ENCODE measurements at regions not wholly inside any gene's neighbourhood (a gene's known extent, or its start where the extent isn't known, plus 50 kb on each side); places are given as distances from the start of the nearest gene placed in this dataset.
"Not testable (repeated sequence)": the region's sequence is repeated elsewhere in the genome, so short reads cannot be mapped to it uniquely, and the experiment has no call there.

GRCh38 chr4:129994715-129995114 lies 898.8 kb downstream of the C4orf33 start:
- no peak for DNase-seq (ENCODE audit: low read depth in 2 of 2)

DNA sequence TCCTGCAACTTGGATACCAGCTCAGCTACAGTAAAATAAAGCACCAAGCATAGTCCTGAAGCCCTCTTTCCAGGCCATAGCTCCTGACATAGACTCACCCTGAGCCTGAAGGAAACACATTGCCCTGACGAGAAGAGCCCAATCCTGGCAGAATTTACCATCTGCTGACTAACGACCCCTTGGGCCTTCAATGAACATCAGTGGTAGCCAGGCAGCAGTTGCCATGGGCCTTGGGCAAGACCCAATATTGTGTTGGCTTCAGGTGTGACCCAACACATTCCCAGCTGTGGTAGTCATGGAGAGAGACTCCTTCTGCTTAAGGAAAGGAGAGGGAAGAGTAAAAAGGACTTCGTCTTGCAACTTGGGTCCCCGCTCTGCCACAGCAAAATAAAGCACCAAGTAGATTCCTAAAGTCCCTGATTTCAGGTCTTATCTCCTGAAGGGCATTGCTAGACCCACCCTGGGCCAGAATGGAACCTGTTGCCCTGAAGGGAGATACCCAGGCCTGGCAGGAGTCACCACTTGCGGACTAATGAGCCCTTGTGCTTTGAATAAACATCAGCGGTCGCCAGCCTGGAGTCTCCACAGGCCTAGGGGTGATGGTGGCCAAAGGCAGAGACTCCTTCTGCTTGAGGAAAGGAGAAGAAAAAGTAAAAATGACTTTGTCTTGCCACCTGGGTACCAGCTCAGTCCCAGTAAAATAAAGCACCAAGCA lies 902.6 kb downstream of the C4orf33 start:
- DNase-seq (ENCODE audit: low read depth in 2 of 2): no peak

- DNase-seq (ENCODE audit: low read depth in 2 of 2): no peak
These were observed 903.2 kb downstream of the C4orf33 start for GRCh38 chr4:129999156-129999555.

DNA sequence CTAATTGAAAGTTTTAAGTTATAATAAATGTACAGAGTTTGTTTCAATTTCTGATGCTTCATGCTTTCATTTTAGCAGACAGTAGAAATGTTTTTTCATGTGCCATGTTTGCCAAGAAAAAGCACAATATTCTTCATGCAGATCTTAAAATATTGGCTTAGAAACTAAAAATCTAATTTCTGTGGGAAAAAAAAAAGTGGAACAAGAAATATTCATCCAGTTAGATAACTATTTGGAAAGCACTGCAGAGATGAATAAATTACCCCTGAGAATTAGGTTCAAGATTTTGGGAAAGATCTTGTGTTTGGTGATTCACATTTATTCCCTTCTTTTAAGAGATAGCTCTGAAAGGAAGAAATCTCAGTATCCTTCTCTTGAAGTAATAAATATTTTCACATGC lies 912.5 kb downstream of the C4orf33 start:
- DNase-seq (ENCODE audit: low read depth in 2 of 2): no peak

- not testable (repeated sequence) for DNase-seq (ENCODE audit: low read depth in 2 of 2)
These were observed 916.9 kb downstream of the C4orf33 start for GRCh38 chr4:130012806-130013205.

GRCh38 chr4:130021706-130022105 lies 925.8 kb downstream of the C4orf33 start:
- no peak for DNase-seq (ENCODE audit: low read depth in 2 of 2)

DNA sequence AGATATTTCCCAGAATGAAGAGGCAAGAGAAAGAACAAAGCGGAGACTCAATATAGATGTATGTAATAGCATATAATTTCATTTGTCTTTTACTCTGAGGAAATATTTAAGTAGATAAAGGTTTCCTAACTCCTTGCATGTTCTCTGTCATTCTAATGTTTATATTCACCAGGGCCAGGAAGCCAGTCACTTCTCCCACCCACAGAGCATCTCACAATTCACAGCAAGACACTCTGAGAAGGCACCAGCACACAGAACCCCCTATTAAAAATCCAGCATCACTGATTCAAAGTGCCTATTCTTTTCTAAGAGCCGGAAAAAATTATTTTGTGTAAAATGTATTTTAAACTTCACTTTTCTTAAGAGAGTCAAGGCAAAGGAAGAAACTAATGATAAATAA lies 927.1 kb downstream of the C4orf33 start:
- DNase-seq (ENCODE audit: low read depth in 2 of 2): no peak

GRCh38 chr4:130025701-130026100 lies 929.7 kb downstream of the C4orf33 start:
- no peak for DNase-seq (ENCODE audit: low read depth in 2 of 2)

- no peak for DNase-seq (ENCODE audit: low read depth in 2 of 2)
These were observed 930.2 kb downstream of the C4orf33 start for GRCh38 chr4:130026185-130026584.

DNA sequence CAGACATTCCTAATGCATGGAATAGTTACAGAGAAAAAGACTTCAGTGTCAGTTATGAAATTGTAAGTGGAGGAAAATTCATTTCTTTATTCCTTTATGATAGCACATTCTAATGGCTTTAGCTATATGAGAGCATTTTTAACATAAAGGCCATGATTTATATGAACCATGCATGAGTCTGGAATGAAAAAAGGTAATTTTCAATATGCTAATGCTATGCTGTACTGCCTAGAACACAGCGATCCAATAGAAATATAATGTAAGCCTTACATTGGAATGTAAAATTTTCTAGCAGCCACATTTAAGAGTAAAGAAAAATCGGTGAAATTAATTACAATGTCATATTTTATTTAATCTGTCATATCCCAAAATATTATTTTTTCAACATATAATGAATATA lies 932.0 kb downstream of the C4orf33 start:
- no peak for DNase-seq (ENCODE audit: low read depth in 2 of 2)

DNA sequence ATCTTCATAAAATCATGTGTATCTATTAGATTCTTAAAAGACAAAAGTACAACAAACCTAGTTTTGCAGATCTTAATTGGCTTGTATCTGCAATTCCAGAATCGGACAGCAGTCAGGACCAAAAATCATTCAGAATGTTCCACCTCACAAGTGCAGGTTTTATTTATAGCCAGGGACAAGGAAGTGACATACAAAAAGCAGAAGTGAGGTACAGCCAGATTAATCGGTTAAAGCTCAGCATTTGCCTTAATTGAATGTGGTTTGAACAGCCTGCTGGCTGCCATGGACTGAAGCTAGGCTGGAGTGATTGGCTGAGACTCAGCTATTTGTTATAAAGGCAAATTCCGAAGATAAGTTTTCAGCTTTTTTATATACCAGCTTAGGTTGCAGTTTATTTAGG lies 932.6 kb downstream of the C4orf33 start:
- no peak for DNase-seq (ENCODE audit: low read depth in 2 of 2)

- DNase-seq (ENCODE audit: low read depth in 2 of 2): no peak
These were observed 933.5 kb downstream of the C4orf33 start for GRCh38 chr4:130029442-130029841.

DNA sequence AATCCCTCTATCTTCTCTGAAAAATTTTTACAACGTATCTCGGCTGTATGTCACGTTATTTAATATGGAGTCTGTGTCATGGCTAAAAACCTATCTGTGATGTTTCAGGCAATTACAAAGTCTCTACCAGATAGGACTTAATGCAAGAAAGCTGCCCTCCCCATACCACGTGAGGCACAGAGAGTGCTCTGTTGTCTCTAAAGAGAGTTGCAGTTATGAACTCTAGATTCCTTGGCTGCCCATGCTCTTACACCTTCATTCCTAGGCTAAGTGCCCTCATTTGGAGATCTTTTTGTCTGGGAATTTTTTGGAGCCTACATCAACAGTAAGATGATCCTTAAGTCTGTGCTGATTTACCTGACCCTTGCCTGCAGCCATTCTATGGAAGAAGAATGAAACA lies 935.9 kb downstream of the C4orf33 start:
- no peak for DNase-seq (ENCODE audit: low read depth in 2 of 2)

DNA sequence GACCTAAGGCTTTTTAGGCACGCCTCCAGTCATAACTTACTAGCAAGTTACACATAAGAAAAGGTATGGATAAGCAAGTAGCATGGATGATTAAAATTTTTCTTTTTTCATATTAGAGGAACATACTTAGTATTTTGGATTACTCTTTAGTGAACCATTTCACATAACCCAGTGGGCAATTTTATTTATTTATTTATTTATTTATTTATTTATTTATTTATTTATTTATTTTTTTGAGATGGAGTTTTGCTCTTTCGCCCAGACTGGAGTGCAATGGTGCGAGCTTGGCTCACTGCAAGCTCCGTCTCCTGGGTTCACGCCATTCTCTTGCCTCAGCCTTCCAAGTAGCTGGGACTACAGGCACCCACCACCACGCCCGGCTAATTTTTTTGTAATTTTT lies 937.7 kb downstream of the C4orf33 start:
- not testable (repeated sequence) for DNase-seq (ENCODE audit: low read depth in 2 of 2)

GRCh38 chr4:130034876-130035275 lies 938.9 kb downstream of the C4orf33 start:
- no peak for DNase-seq (ENCODE audit: low read depth in 2 of 2)

DNA sequence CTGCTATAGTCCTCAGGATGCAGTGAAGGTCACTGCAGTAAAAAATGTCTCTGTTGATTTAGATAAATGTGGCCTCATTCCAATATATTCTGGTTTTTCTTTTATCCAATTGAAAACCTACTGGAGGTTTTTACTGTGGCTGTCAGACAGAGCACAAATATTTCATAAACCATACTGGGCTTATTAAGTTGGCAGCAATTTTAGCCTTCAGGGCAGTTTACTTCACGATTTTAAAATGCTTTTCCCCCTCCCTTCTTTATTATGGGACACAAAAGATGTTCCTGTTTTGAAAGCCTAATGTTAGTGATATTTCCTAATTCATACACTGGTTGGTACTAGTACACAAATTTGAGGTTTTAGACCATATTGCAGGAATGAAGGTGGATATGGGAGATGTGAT lies 939.4 kb downstream of the C4orf33 start:
- DNase-seq (ENCODE audit: low read depth in 2 of 2): no peak

GRCh38 chr4:130037866-130038265 lies 941.9 kb downstream of the C4orf33 start:
- DNase-seq (ENCODE audit: low read depth in 2 of 2): not testable (repeated sequence)

DNA sequence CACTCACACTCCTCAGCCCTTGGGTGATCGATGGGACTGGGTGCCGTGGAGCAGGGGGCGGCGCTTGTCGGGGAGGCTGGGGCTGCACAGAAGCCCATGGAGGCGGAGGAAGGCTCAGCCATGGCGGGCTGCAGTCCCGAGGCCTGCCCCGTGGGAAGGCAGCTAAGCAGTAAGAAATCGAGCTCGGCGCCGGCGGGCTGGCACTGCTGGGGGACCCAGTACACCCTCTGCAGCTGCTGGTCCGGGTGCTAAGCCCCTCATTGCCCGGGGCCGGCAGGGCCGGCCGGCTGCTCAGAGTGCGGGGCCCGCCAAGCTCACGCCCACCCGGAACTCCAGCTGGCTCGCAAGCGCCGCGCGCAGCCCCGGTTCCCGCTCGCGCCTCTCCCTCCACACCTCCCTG lies 942.6 kb downstream of the C4orf33 start:
- not testable (repeated sequence) for DNase-seq (ENCODE audit: low read depth in 2 of 2)

DNA sequence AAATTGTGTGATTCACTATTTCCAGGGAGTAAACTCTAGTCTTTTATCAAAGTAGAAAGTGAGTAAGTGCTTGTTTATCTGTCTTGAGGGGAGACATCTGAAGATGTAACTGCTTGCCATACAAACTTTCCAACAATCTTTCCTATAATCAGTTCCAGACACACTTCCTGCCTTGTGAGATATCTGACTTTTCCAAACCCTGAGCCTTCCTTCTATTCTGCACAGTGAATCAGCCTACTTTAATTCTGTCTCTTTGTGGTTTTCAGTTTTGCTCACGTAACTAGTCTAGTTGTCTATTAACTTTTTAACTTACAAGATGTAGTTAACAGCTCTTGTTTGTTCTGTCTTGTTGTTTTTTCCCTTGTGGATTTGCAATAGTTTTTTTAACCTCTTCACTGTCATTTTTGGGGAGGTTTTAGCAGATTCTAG lies 947.8 kb downstream of the C4orf33 start:
- no peak for DNase-seq (ENCODE audit: low read depth in 2 of 2)

DNA sequence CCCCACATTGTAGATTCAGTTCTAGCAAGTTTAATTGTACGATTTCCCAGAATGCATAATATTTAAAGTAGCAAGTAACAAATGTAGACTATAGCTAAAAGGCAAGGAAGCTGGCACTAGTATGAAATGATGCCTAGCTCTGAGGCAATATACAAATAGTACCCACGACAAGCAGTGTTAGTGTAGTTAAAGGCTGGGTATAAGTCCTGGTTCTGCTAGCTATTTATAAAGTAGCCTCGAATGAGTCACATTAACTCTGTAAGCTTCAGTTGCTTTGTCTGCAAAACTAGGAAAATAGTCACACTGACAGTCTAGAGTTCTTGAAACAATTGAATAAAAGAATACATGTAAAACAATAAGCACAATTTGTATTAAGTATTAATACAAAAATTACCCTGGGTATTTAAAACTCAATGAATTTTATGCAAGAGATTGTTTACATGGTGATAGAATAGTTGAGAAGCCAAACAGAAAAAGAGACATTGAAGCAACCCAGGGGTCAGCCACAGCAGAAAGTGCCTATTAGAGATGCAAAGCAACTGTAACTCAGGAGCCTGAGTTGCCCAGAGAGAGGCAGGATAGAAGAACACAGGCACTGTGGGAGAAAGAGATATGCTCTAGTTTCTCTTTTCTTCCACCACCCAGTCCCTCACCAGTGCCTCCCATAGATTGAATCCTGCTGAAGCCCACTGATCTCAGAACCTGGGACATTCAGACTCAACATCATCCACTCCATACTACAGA lies 949.0 kb downstream of the C4orf33 start:
- no peak for DNase-seq (ENCODE audit: low read depth in 2 of 2)

DNA sequence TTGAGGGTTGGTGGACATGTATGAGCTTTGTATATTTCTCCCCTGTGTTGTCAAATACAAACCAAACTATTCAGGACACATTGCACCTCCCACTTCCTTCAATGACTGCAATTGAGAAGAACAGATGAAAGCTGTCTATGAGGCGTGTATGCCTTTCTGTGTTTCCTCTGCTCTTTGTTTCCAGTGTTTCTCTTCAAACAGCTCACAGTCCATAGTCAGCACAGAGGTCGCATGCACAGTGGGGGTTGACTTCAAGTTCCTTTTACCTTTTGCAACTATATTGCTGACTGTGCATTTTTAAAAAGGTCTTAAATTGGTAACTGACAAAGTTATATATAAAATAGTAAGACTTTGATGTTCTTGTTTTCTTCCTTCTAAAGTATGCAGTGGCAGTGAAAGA lies 957.8 kb downstream of the C4orf33 start:
- no peak for DNase-seq (ENCODE audit: low read depth in 2 of 2)

GRCh38 chr4:130054908-130055307 lies 959.0 kb downstream of the C4orf33 start:
- no peak for DNase-seq (ENCODE audit: low read depth in 2 of 2)

- DNase-seq (ENCODE audit: low read depth in 2 of 2): no peak
These were observed 960.3 kb downstream of the C4orf33 start for GRCh38 chr4:130056286-130056685.

All from stimulated activated CD8-positive, alpha-beta memory T cell treated with anti-CD3 and anti-CD28 coated beads, Interleukin-2, amount 100 ng/mL, for 1 hour (primary cell).